ENCODE measurements at regions not wholly inside any gene's neighbourhood (a gene's known extent, or its start where the extent isn't known, plus 50 kb on each side); places are given as distances from the start of the nearest gene placed in this dataset.

- TF ChIP-seq, protein P1, sequence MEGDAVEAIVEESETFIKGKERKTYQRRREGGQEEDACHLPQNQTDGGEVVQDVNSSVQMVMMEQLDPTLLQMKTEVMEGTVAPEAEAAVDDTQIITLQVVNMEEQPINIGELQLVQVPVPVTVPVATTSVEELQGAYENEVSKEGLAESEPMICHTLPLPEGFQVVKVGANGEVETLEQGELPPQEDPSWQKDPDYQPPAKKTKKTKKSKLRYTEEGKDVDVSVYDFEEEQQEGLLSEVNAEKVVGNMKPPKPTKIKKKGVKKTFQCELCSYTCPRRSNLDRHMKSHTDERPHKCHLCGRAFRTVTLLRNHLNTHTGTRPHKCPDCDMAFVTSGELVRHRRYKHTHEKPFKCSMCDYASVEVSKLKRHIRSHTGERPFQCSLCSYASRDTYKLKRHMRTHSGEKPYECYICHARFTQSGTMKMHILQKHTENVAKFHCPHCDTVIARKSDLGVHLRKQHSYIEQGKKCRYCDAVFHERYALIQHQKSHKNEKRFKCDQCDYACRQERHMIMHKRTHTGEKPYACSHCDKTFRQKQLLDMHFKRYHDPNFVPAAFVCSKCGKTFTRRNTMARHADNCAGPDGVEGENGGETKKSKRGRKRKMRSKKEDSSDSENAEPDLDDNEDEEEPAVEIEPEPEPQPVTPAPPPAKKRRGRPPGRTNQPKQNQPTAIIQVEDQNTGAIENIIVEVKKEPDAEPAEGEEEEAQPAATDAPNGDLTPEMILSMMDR (IDR thresholded peaks at IDR 0.05): no peak
- no peak for TF ChIP-seq POLR2AphosphoS5 (IDR thresholded peaks at IDR 0.05; ENCODE audit: low read depth, low read length)
- TF ChIP-seq TCF7L2 (IDR thresholded peaks at IDR 0.05; ENCODE audit: low read depth, low read length): no peak
- TF ChIP-seq, protein P2, sequence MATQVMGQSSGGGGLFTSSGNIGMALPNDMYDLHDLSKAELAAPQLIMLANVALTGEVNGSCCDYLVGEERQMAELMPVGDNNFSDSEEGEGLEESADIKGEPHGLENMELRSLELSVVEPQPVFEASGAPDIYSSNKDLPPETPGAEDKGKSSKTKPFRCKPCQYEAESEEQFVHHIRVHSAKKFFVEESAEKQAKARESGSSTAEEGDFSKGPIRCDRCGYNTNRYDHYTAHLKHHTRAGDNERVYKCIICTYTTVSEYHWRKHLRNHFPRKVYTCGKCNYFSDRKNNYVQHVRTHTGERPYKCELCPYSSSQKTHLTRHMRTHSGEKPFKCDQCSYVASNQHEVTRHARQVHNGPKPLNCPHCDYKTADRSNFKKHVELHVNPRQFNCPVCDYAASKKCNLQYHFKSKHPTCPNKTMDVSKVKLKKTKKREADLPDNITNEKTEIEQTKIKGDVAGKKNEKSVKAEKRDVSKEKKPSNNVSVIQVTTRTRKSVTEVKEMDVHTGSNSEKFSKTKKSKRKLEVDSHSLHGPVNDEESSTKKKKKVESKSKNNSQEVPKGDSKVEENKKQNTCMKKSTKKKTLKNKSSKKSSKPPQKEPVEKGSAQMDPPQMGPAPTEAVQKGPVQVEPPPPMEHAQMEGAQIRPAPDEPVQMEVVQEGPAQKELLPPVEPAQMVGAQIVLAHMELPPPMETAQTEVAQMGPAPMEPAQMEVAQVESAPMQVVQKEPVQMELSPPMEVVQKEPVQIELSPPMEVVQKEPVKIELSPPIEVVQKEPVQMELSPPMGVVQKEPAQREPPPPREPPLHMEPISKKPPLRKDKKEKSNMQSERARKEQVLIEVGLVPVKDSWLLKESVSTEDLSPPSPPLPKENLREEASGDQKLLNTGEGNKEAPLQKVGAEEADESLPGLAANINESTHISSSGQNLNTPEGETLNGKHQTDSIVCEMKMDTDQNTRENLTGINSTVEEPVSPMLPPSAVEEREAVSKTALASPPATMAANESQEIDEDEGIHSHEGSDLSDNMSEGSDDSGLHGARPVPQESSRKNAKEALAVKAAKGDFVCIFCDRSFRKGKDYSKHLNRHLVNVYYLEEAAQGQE (IDR thresholded peaks at IDR 0.05; ENCODE audit: insufficient read depth in 1 of 2, low read depth in 2 of 2, low read length in 1 of 2): no peak
- TF ChIP-seq SIN3A (IDR thresholded peaks at IDR 0.05; ENCODE audit: borderline replicate concordance, insufficient read depth, low read depth, low read length): no peak
Measured at GRCh38 chr2:80706951-80707350, 402.4 kb upstream of the LRRTM1 start.

Data from Panc1 (cell line).